ENCODE measurements at regions not wholly inside any gene's neighbourhood (a gene's known extent, or its start where the extent isn't known, plus 50 kb on each side); places are given as distances from the start of the nearest gene placed in this dataset.
"Not testable (repeated sequence)": the region's sequence is repeated elsewhere in the genome, so short reads cannot be mapped to it uniquely, and the experiment has no call there.

- no peak for DNase-seq (ENCODE audit: low spot score)
These were observed 1558.6 kb upstream of the RAG2 start for GRCh38 chr11:38156495-38157146.

GRCh38 chr11:38155856-38156255 is 1557.8 kb upstream of the RAG2 start:
- DNase-seq (ENCODE audit: low spot score) = no peak

- DNase-seq (ENCODE audit: low spot score) = no peak
These were observed 1555.9 kb upstream of the RAG2 start for GRCh38 chr11:38153985-38154384.

GRCh38 chr11:38143852-38144251 is 1545.8 kb upstream of the RAG2 start:
- DNase-seq (ENCODE audit: low spot score) = no peak

GRCh38 chr11:38138972-38139371 is 1540.9 kb upstream of the RAG2 start:
- no peak for DNase-seq (ENCODE audit: low spot score)

- no peak for DNase-seq (ENCODE audit: low spot score)
These were observed 1538.9 kb upstream of the RAG2 start for GRCh38 chr11:38136887-38137286.

GRCh38 chr11:38131535-38131934 is 1533.5 kb upstream of the RAG2 start:
- DNase-seq (ENCODE audit: low spot score) = no peak

- no peak for DNase-seq (ENCODE audit: low spot score)
These were observed 1532.9 kb upstream of the RAG2 start for GRCh38 chr11:38130976-38131375.

- DNase-seq (ENCODE audit: low spot score) = no peak
These were observed 1532.5 kb upstream of the RAG2 start for GRCh38 chr11:38130514-38130913.

GRCh38 chr11:38123673-38124072 is 1525.6 kb upstream of the RAG2 start:
- no peak for DNase-seq (ENCODE audit: low spot score)

- DNase-seq (ENCODE audit: low spot score) = not testable (repeated sequence)
These were observed 1518.6 kb upstream of the RAG2 start for GRCh38 chr11:38116616-38117015.

GRCh38 chr11:38115381-38115780 is 1517.3 kb upstream of the RAG2 start:
- DNase-seq (ENCODE audit: low spot score) = not testable (repeated sequence)

GRCh38 chr11:38100836-38101462 is 1502.9 kb upstream of the RAG2 start:
- no peak for DNase-seq (ENCODE audit: low spot score)

- no peak for DNase-seq (ENCODE audit: low spot score)
These were observed 1497.2 kb upstream of the RAG2 start for GRCh38 chr11:38095268-38095667.

GRCh38 chr11:38089726-38090125 is 1491.7 kb upstream of the RAG2 start:
- DNase-seq (ENCODE audit: low spot score) = no peak

- no peak for DNase-seq (ENCODE audit: low spot score)
These were observed 1462.9 kb upstream of the RAG2 start for GRCh38 chr11:38060920-38061319.

GRCh38 chr11:38060136-38060535 is 1462.1 kb upstream of the RAG2 start:
- no peak for DNase-seq (ENCODE audit: low spot score)

- no peak for DNase-seq (ENCODE audit: low spot score)
These were observed 1448.6 kb upstream of the RAG2 start for GRCh38 chr11:38046571-38047135.

GRCh38 chr11:38043060-38043459 is 1445.0 kb upstream of the RAG2 start:
- DNase-seq (ENCODE audit: low spot score) = no peak

GRCh38 chr11:38038777-38039176 is 1440.7 kb upstream of the RAG2 start:
- DNase-seq (ENCODE audit: low spot score) = no peak

GRCh38 chr11:38019072-38019775 is 1421.2 kb upstream of the RAG2 start:
- DNase-seq (ENCODE audit: low spot score) = no peak

- no peak for DNase-seq (ENCODE audit: low spot score)
These were observed 1416.4 kb upstream of the RAG2 start for GRCh38 chr11:38014405-38014804.

GRCh38 chr11:38013157-38013556 is 1415.1 kb upstream of the RAG2 start:
- DNase-seq (ENCODE audit: low spot score) = no peak
